K562 (cell line): ENCODE measurements at regions not wholly inside any gene's neighbourhood (a gene's known extent, or its start where the extent isn't known, plus 50 kb on each side); places are given as distances from the start of the nearest gene placed in this dataset.

ENCODE experiments used
- COPS2 ChIP-seq: fragments of 450-650 bp; conservative IDR thresholded peaks from 2 replicates; pipeline ENCODE4 v1.6.1; 2016; ENCODE audit warnings: mild to moderate bottlenecking, moderate library complexity
- TF ChIP-seq, protein P1 (sequence below), 2 experiments: fragments of 450-650 bp; conservative IDR thresholded peaks; 2 replicates each; pipeline ENCODE4 v1.6.1; 2017; ENCODE audit warnings: mild to moderate bottlenecking in 2 of 2, moderate library complexity in 2 of 2

GRCh38 chr6:113585246-113585645 lies 271.9 kb upstream of the MARCKS start:
- TF ChIP-seq, protein P1, sequence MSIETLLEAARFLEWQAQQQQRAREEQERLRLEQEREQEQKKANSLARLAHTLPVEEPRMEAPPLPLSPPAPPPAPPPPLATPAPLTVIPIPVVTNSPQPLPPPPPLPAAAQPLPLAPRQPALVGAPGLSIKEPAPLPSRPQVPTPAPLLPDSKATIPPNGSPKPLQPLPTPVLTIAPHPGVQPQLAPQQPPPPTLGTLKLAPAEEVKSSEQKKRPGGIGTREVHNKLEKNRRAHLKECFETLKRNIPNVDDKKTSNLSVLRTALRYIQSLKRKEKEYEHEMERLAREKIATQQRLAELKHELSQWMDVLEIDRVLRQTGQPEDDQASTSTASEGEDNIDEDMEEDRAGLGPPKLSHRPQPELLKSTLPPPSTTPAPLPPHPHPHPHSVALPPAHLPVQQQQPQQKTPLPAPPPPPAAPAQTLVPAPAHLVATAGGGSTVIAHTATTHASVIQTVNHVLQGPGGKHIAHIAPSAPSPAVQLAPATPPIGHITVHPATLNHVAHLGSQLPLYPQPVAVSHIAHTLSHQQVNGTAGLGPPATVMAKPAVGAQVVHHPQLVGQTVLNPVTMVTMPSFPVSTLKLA (conservative IDR thresholded peaks at IDR 0.05), result no peak
- no peak for TF ChIP-seq COPS2
